SK-N-SH (cell line): ENCODE measurements at regions not wholly inside any gene's neighbourhood (a gene's known extent, or its start where the extent isn't known, plus 50 kb on each side); places are given as distances from the start of the nearest gene placed in this dataset.

Experiments
- JUND ChIP-seq: IDR thresholded peaks from 2 replicates; pipeline ENCODE4 v1.4.0; 2012
- TF ChIP-seq, protein P1 (sequence below): fragments of 200-600 bp; sonication (generic); IDR thresholded peaks from 2 replicates; pipeline ENCODE4 v1.6.1; 2017; ENCODE audit warnings: antibody characterized with exemption, mild to moderate bottlenecking, moderate library complexity

- no peak for TF ChIP-seq JUND
- TF ChIP-seq, protein P1, sequence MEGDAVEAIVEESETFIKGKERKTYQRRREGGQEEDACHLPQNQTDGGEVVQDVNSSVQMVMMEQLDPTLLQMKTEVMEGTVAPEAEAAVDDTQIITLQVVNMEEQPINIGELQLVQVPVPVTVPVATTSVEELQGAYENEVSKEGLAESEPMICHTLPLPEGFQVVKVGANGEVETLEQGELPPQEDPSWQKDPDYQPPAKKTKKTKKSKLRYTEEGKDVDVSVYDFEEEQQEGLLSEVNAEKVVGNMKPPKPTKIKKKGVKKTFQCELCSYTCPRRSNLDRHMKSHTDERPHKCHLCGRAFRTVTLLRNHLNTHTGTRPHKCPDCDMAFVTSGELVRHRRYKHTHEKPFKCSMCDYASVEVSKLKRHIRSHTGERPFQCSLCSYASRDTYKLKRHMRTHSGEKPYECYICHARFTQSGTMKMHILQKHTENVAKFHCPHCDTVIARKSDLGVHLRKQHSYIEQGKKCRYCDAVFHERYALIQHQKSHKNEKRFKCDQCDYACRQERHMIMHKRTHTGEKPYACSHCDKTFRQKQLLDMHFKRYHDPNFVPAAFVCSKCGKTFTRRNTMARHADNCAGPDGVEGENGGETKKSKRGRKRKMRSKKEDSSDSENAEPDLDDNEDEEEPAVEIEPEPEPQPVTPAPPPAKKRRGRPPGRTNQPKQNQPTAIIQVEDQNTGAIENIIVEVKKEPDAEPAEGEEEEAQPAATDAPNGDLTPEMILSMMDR = no peak
Observed at GRCh38 chr11:100584201-100584985, 102.7 kb upstream of the ARHGAP42 start.
